ENCODE measurements at regions not wholly inside any gene's neighbourhood (a gene's known extent, or its start where the extent isn't known, plus 50 kb on each side); places are given as distances from the start of the nearest gene placed in this dataset.

DNA sequence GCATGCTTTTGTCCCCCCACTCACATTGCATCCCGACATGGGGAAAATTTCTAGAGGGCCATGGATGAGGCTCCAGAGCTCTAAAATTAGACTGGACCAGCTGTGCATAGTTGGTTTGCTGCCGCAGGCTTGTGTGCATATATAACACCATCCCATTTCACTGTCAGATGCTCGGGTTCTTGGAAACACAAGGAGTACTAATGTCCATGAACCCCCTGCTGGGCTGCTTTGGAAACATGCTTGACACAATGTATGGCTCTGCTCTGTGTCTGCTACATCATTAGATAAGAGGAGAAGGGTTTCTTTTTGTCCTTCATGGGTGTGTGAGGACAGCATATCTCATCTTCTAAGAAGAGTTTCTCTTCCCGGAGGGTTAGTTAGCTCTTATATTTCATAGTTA, 292.1 kb upstream of the RORB start:
- Histone ChIP-seq H3K36me3 (no peaks in the 10 kb centered on the region), H3K9me3 (no peaks in the 10 kb centered on the region), H3K4me3 (no peak overlapping the region), H3K4me1 (no peaks in the 10 kb centered on the region), H3K27ac (no peak overlapping the region), H3K27me3 (no peaks in the 10 kb centered on the region)
- intact Hi-C loops (cut with DNase I) = no loop called here
- DNase-seq = no peak
- ATAC-seq = no peak
- TF ChIP-seq, protein P1, sequence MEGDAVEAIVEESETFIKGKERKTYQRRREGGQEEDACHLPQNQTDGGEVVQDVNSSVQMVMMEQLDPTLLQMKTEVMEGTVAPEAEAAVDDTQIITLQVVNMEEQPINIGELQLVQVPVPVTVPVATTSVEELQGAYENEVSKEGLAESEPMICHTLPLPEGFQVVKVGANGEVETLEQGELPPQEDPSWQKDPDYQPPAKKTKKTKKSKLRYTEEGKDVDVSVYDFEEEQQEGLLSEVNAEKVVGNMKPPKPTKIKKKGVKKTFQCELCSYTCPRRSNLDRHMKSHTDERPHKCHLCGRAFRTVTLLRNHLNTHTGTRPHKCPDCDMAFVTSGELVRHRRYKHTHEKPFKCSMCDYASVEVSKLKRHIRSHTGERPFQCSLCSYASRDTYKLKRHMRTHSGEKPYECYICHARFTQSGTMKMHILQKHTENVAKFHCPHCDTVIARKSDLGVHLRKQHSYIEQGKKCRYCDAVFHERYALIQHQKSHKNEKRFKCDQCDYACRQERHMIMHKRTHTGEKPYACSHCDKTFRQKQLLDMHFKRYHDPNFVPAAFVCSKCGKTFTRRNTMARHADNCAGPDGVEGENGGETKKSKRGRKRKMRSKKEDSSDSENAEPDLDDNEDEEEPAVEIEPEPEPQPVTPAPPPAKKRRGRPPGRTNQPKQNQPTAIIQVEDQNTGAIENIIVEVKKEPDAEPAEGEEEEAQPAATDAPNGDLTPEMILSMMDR (IDR thresholded peaks at IDR 0.05) = no peak
- no peak for TF ChIP-seq POLR2A (IDR thresholded peaks at IDR 0.05)
- 75% methylated on average over 4 of the region's 4 CpGs for WGBS (ENCODE audit: insufficient coverage, low coverage, low lambda C conversion rate, missing lambda C conversion rate)

DNA sequence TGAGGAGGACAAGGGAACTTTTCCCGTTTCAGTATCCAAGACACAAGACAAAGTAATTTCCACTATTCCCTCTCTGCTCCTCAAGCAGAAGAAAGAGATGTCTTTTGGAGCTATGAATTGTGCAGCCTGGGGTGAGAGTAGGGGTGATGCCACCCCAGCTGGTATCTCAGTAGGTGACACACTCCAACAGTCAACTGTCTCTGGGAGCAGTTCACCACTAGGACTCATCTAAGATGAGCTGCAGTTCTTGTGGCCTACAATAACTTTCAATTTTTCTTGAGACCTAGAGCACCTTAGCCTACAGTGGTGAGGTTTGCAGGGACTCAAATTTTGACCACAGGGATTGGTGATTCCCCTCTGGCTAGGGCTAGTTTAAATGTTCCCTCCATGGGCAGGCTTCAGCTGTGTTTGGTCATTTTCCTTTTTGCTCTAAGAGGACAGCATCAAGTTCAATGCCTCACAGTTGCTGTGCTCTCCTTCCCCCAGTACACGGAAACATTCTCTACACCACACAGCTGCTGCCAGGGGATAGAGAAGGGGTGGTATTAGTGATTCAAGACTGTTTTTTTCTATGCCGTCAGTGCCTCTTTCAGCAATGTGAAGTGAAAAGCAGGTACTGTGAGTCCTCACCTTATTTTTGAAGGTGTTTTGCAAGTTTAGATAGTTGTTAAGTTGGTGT, 278.6 kb upstream of the RORB start:
- Histone ChIP-seq H3K9me3 (no peaks in the 10 kb centered on the region), H3K27me3 (no peaks in the 10 kb centered on the region), H3K36me3 (no peaks in the 10 kb centered on the region), H3K4me3 (no peak overlapping the region), H3K4me1 (no peaks in the 10 kb centered on the region), H3K27ac (no peak overlapping the region)
- 80% methylated on average over 2 of the region's 3 CpGs for WGBS (ENCODE audit: insufficient coverage, low coverage, low lambda C conversion rate, missing lambda C conversion rate)
- no peak for DNase-seq
- intact Hi-C loops (cut with DNase I) = no loop called here
- no peak for TF ChIP-seq POLR2A (IDR thresholded peaks at IDR 0.05)
- TF ChIP-seq, protein P1 (IDR thresholded peaks at IDR 0.05) = no peak
- ATAC-seq = no peak

- ATAC-seq = no peak
- DNase-seq = no peak
- intact Hi-C loops (cut with DNase I) = no loop called here
- TF ChIP-seq, protein P1 (IDR thresholded peaks at IDR 0.05) = no peak
- TF ChIP-seq POLR2A (IDR thresholded peaks at IDR 0.05) = no peak
- Histone ChIP-seq H3K4me1 (no peaks in the 10 kb centered on the region), H3K27me3 (no peaks in the 10 kb centered on the region), H3K9me3 (no peaks in the 10 kb centered on the region), H3K4me3 (no peak overlapping the region), H3K27ac (no peak overlapping the region), H3K36me3 (no peaks in the 10 kb centered on the region)
- 73% methylated on average over 2 of the region's 5 CpGs for WGBS (ENCODE audit: insufficient coverage, low coverage, low lambda C conversion rate, missing lambda C conversion rate)
These were observed 276.8 kb upstream of the RORB start for GRCh38 chr9:74220327-74220726.

- Histone ChIP-seq H3K4me1 (no peaks in the 10 kb centered on the region), H3K4me3 (no peak overlapping the region), H3K27ac (no peak overlapping the region), H3K36me3 (no peaks in the 10 kb centered on the region), H3K9me3 (no peaks in the 10 kb centered on the region), H3K27me3 (no peaks in the 10 kb centered on the region)
- no peak for TF ChIP-seq POLR2A (IDR thresholded peaks at IDR 0.05)
- TF ChIP-seq, protein P1 (IDR thresholded peaks at IDR 0.05) = no peak
- intact Hi-C loops (cut with DNase I) = no loop called here
- no peak for DNase-seq
- 23% methylated on average over 2 of the region's 2 CpGs for WGBS (ENCODE audit: insufficient coverage, low coverage, low lambda C conversion rate, missing lambda C conversion rate)
- no peak for ATAC-seq
These were observed 260.3 kb upstream of the RORB start for GRCh38 chr9:74236857-74237256.
